Stimulated activated CD4-positive, alpha-beta T cell treated with anti-CD3 and anti-CD28 coated beads, TNF-alpha, amount 100 ng/mL, for 1 hour (primary cell): ENCODE measurements at regions not wholly inside any gene's neighbourhood (a gene's known extent, or its start where the extent isn't known, plus 50 kb on each side); places are given as distances from the start of the nearest gene placed in this dataset.
"Not testable (repeated sequence)": the region's sequence is repeated elsewhere in the genome, so short reads cannot be mapped to it uniquely, and the experiment has no call there.

Source experiments
- DNase-seq, 3 donors: peaks; one replicate each; pipeline ENCODE4 v3.0.0-alpha.2; 2020; ENCODE audit warnings: low read depth in 3 of 3, low spot score in 1 of 3

GRCh38 chr2:234409590-234409989, 87.3 kb downstream of the ARL4C start:
- DNase-seq: no peak

DNA sequence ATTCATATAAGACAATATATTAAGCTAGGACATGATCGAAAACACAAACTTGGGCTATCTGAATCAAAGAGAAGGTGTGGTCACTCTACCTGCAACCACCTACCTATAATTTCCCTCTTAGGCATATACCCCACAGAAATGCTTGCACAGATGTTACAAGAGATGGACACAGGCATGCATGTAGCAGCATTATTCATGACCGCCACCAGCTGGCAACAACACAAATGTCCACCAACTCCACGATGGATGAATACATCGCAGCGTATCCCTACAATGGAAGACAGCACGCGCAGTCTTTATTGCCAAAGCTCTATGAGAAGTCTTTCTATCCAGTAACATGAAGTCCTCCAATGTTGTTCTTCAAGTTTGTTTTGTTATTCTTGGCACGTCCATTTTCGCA, 90.8 kb downstream of the ARL4C start:
- no peak for DNase-seq

DNA sequence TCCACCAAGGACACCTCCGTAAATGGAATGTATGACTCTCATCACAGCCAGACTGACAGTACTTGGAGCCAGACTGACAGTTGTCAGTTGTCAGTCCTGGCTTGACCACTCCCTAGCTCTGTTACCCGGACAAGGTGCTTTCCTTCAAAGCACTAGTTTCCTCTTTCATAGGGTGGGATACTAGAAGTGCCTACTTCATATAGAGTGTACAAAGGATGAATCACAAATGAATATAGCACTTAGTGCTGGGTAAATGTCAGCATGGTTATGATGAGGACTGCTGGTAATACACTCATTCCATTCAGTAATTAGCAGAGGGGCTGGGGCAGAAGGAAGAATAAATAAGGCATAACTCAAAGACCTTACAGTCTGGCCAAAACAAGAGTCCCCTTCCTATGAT, 91.4 kb downstream of the ARL4C start:
- DNase-seq: no peak

DNA sequence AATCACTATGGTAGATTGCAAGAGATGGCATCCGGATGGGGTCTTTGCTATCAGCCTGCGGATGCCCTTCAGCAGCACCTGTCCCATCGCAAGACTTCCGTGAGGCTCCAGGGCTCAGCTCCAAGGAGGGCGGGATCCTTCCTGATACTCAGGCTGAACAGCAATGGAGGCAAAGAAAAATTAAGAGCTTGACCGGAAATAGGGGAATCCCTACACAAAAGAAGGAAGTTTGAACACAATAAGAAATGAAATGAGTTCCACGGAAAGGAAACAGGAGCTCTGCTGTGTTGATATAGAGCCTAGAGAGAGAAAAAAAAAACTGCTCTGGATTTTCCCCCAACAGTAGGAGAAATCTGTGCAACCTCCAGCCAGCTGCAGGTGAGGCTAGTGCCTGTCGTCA, 91.9 kb downstream of the ARL4C start:
- no peak for DNase-seq

GRCh38 chr2:234403751-234404150, 93.1 kb downstream of the ARL4C start:
- DNase-seq: no peak

DNA sequence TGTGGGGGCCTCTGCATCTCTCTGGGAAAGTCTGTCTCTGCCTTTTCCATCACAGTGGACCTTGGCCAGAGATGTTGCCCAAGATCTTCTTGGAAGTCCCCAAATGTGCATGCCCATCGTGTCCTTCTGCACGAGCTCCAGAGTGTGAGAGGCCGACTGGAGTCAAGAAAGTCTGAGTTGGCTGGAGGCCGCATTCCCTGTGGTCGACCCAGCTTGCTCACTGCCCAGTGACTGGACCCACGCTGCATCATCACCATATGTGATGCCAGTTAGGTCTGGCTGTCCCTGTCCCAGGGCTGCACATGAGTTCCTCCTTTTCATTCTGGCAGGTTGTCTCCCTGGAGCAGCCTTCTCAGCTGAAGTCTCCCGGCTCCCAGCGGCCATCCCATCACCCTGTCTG, 93.8 kb downstream of the ARL4C start:
- no peak for DNase-seq

DNA sequence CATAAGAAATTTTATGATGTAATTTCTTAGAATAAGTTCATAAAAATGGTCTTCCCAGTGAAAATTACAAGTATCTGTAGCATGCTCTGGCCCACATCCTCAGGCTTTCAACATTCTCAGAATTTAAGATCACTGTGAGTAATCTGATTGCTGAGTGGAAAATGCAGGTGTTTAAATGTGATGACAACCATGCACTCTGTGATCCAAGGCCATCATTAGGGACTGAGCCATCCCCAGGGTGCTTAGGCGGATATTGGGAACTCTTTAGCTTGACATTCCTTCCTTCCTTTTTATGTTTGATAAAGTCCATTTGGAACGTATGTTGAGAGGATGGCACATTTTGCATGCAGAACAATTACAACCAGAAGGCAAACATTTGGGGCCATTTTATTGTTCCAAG, 95.5 kb downstream of the ARL4C start:
- DNase-seq: no peak

GRCh38 chr2:234399451-234400246, 97.2 kb downstream of the ARL4C start:
- no peak for DNase-seq

DNA sequence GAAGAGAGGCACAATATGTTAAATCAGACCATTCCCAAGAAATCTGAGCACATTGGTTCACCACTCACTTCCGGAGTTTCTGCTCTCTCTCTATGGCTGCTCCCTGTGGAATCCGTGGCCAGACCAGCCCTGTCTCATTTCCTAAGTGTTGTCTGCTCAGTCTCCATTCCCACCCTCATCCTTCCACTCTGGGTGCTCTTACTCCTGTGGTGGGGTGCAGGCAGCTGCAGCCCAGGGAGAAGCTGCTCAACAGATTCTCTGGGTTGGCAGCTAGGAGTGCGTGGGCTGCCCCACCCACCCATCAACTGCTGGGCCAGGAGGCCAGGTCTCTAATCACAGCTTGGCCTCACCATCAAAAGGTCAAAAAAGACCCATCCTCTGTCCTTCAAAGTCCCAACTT, 98.3 kb downstream of the ARL4C start:
- no peak for DNase-seq

DNA sequence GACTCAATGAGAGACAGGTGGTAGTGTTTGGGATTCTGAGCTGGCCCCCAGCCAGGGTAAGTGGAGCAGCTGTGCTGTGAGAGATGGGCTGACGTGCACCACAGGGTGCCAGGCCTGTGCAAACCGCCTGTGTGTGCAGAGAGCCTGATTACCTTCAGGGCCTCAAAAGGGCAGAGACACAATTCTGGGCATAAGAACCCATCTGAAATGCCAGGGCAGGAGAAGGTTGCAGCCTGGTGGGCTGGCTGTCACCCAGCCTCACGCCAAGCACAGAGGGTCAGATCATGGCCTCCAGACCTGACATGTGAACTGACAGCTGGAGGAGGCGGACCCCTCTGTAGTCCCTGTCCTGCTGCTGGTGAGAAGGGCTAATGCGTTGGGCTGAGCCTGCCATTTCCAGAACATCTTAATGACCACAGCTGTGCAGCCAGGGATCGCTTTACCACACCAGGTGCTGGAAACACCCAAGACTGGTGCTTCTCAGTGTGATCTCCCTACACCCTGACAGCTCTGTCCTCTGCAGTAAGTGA, 100.9 kb downstream of the ARL4C start:
- no peak for DNase-seq

DNA sequence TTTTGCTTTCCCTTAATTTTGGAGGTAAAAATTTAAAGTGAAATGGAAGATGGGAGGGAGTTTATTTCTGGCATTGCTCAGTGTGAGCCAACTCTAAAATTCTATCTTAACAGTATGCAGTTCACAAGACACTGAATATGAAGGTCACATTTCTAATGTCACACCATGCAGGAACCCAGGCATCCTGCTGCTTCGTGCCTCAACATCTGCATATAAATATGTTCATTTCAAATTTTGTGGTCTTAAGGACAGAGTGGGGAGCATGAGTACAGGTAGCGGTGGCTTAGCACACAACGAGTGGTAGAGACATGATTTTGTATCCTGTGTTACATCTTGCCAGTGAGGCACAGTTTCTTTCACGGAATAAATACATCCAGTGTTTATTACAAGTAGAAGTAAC, 102.4 kb downstream of the ARL4C start:
- no peak for DNase-seq

DNA sequence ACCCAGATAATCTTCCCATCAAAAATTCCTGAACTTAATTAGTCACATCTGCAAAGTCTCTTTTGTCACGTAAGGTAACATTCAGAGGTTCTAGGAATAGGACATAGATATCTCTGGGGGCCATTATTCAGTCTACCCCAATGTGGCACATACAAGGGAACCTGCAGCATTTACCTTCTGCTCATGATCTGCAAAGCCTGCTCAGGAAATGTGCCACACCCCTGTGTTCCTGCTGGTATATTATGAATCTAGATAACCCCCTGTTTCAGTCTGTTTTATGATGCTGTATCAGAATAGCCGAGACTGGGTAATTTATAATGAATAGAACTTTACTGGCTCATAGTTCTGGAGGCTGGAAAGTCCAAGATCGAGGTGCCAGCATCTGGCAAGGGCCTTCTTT, 103.5 kb downstream of the ARL4C start:
- no peak for DNase-seq

GRCh38 chr2:234392041-234392615, 104.8 kb downstream of the ARL4C start:
- no peak for DNase-seq

DNA sequence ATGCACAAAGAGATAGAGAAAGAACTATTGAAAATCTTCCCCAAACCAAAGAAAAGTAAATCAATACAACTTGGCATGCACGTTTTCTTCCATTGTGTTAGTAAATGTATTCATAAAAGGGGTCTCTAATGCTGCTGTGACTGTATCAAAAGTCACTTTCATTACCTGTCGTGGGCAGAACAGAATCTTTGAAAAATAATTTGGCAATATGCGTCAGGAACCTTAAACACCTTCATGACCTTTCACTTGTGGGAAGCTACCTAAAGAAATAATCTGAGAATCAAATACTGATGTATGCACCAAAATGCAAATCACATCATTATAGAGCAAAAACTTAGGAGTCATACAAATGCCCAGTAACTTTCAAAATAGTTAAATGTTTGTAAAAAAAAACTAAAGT, 105.3 kb downstream of the ARL4C start:
- no peak for DNase-seq

- DNase-seq: not testable (repeated sequence)
These were observed 107.2 kb downstream of the ARL4C start for GRCh38 chr2:234389661-234390060.

GRCh38 chr2:234388591-234388990, 108.3 kb downstream of the ARL4C start:
- no peak for DNase-seq

DNA sequence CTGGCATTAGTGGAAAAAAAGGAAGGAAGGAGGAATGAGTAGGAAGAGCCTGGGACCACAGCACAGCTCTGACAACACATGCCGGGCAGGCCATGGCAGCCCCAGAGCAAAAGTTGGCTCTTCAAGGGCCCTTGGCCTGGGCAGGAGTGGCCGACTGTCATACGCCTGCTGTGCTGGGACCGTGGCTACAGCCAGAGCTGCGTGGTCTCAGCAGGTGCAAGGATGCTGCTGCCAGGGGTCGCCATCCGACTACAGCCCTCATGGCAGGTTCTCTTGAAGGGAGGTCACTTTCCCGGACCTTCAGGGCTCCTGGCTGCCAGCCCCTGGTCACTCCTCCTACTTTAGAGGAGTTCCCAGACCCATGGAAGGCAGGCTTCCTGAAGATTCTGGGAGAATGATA, 109.9 kb downstream of the ARL4C start:
- no peak for DNase-seq

GRCh38 chr2:234382131-234382530, 114.8 kb downstream of the ARL4C start:
- no peak for DNase-seq

DNA sequence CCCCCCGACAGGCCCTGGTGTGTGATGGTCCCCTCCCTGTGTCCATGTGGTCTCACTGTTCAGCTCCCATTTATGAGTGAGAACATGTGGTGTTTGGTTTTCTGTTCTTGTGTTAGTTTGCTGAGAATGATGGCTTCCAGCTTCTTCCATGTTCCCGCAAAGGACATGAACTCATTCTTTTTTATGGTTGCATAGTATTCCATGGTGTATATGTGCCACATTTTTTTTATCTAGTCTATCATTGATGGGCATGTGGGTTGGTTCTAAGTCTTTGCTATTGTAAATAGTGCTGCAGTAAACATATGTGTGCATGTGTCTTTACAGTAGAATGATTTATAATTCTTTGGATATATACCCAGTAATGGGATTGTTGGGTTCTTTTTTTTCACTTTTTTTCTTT, 117.9 kb downstream of the ARL4C start:
- not testable (repeated sequence) for DNase-seq

- no peak for DNase-seq
These were observed 118.4 kb downstream of the ARL4C start for GRCh38 chr2:234378440-234378839.

GRCh38 chr2:234377761-234378391, 119.0 kb downstream of the ARL4C start:
- DNase-seq: no peak

DNA sequence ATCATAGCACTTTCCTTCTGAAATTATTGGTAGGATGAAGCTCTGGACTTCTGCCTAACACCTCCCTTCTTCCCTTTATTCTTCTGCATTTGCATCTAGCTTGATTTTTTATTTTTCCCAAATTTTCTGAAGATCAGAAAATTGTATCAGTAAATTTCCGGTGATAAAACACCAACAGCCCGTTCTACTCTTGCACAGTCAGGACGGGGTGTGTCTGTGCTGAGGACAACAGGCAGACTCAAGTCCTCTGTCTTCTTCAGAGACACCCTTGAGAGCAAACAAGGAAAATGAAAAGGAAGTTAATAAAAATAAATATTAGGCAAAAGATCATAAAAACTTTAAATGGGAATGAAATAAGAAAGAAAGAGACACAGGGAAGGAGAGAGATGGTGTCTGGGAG, 120.7 kb downstream of the ARL4C start:
- no peak for DNase-seq
